H1 (cell line): ENCODE measurements at regions not wholly inside any gene's neighbourhood (a gene's known extent, or its start where the extent isn't known, plus 50 kb on each side); places are given as distances from the start of the nearest gene placed in this dataset.

Experiments
- CTCF ChIA-PET: fragments of 300-600 bp; sonication (Branson Sonifier 250); formaldehyde crosslinking; loops from one replicate; lab custom pipeline; 2021; ENCODE audit not compliant: partially characterized antibody; lab: Charles Lee
- POLR2A ChIA-PET: fragments of 300-600 bp; sonication (Branson Sonifier 250); formaldehyde crosslinking; loops from one replicate; lab custom pipeline; 2021; ENCODE audit warnings: inconsistent platforms; ENCODE audit not compliant: partially characterized antibody; lab: Charles Lee
- DNase-seq, 2 experiments: peaks; one replicate each; pipeline versions ENCODE4 v3.0.0 to v3.0.0-alpha.2; 2010 to 2022; ENCODE audit warnings: low spot score in 2 of 2, low read depth in 1 of 2, mixed read lengths in 1 of 2
- FAIRE-seq: peaks from 2 replicates; lab custom pipeline; 2011; peaks lifted over from hg19 to GRCh38; lab: Jason Lieb, UNC
- H2AFZ ChIP-seq: 2 replicates; pipeline ENCODE4 v1.8.1; 2012; ENCODE audit warnings: low read length, inconsistent platforms
- H2AK5ac ChIP-seq: 2 replicates; pipeline ENCODE4 v1.6.1; 2013; ENCODE audit warnings: low read depth, low read length
- H2BK120ac ChIP-seq: replicated peaks from 2 replicates; pipeline ENCODE3; 2013; ENCODE audit warnings: low read depth, low read length, inconsistent platforms
- H2BK12ac ChIP-seq: 2 replicates; pipeline ENCODE4 v1.6.1; 2013; ENCODE audit warnings: low read depth, low read length
- H2BK15ac ChIP-seq: 2 replicates; pipeline ENCODE4 v1.6.1; 2013; ENCODE audit warnings: low read length
- H2BK20ac ChIP-seq: 2 replicates; pipeline ENCODE4 v1.6.1; 2013; ENCODE audit warnings: low read length
- H2BK5ac ChIP-seq: 2 replicates; pipeline ENCODE4 v1.6.1; 2013; ENCODE audit warnings: low read depth, low read length
- H3K14ac ChIP-seq: 2 replicates; pipeline ENCODE4 v1.6.1; 2013; ENCODE audit warnings: inconsistent platforms; ENCODE audit not compliant: insufficient read length
- H3K18ac ChIP-seq: 2 replicates; pipeline ENCODE4 v1.6.1; 2013; ENCODE audit warnings: low read length; ENCODE audit errors: extremely low read depth
- H3K23ac ChIP-seq: 2 replicates; pipeline ENCODE4 v1.6.1; 2013; ENCODE audit warnings: inconsistent platforms; ENCODE audit not compliant: insufficient read length
- H3K23me2 ChIP-seq: 2 replicates; pipeline ENCODE4 v1.6.1; 2013; ENCODE audit warnings: low read depth, low read length
- H3K27ac ChIP-seq: 2 replicates; pipeline ENCODE4 v1.6.1; 2011; ENCODE audit warnings: low read depth, low read length, inconsistent platforms
- H3K27me3 ChIP-seq, 4 experiments: replicated peaks in 1 of 4; 1 replicate in 1 of 4; 2 replicates in 3 of 4; pipeline versions ENCODE4 v1.6.1 to v1.8.1; 2011 to 2013; ENCODE audit warnings: low read length in 3 of 4, mild to moderate bottlenecking in 3 of 4, inconsistent platforms in 2 of 4, mixed read lengths in 2 of 4, moderate library complexity in 1 of 4; ENCODE audit not compliant: control insufficient read depth in 3 of 4, insufficient read depth in 3 of 4; ENCODE audit errors: extremely low read depth in 1 of 4
- H3K36me3 ChIP-seq, 4 experiments: 2 replicates each; pipeline versions ENCODE4 v1.6.1 to v1.8.1; 2011 to 2013; ENCODE audit warnings: mild to moderate bottlenecking in 4 of 4, low read length in 3 of 4, moderate library complexity in 2 of 4, control low read depth in 1 of 4, inconsistent platforms in 1 of 4; ENCODE audit not compliant: insufficient read depth in 4 of 4, control insufficient read depth in 2 of 4
- H3K4ac ChIP-seq: replicated peaks from 2 replicates; pipeline ENCODE3; 2013; ENCODE audit warnings: low read length, low read depth, mixed read lengths, inconsistent platforms; ENCODE audit not compliant: insufficient read length
- H3K4me1 ChIP-seq, 4 experiments: replicated peaks in 1 of 4; 1 replicate in 1 of 4; 2 replicates in 3 of 4; pipeline versions ENCODE4 v1.6.1 to v1.8.1; 2011 to 2013; ENCODE audit warnings: low read length in 3 of 4, inconsistent platforms in 2 of 4, mixed read lengths in 1 of 4; ENCODE audit not compliant: insufficient read depth in 4 of 4, control insufficient read depth in 3 of 4
- H3K4me2 ChIP-seq, 2 experiments: 2 replicates each; pipeline versions ENCODE4 v1.6.1 to v1.8.1; 2011 to 2013; ENCODE audit warnings: low read depth in 2 of 2, low read length in 2 of 2, control low read depth in 1 of 2, inconsistent platforms in 1 of 2, mild to moderate bottlenecking in 1 of 2; ENCODE audit not compliant: insufficient read depth in 1 of 2
- H3K4me3 ChIP-seq, 4 experiments: fragments of 200-600, 300-600 bp in 1 of 4; sonication (generic), shearing (Covaris generic), sonication (Bioruptor Twin) in 1 of 4; 2 replicates each; pipeline versions ENCODE4 v1.5.1 to v1.8.1; 2011 to 2016; ENCODE audit warnings: low read length in 4 of 4, low read depth in 3 of 4, control low read depth in 2 of 4, inconsistent platforms in 2 of 4, mild to moderate bottlenecking in 2 of 4, mixed read lengths in 1 of 4, moderate library complexity in 1 of 4; ENCODE audit not compliant: insufficient read depth in 2 of 4; ENCODE audit errors: extremely low read depth in 1 of 4
- H3K56ac ChIP-seq: replicated peaks from 2 replicates; pipeline ENCODE3; 2013; ENCODE audit warnings: low read depth, mild to moderate bottlenecking, mixed read lengths, low read length, inconsistent platforms; ENCODE audit not compliant: insufficient read length
- H3K79me1 ChIP-seq: 2 replicates; pipeline ENCODE4 v1.6.1; 2013; ENCODE audit warnings: low read depth, low read length, control low read depth
- H3K79me2 ChIP-seq, 2 experiments: 2 replicates each; pipeline versions ENCODE4 v1.6.1 to v1.8.1; 2012 to 2013; ENCODE audit warnings: low read length in 2 of 2, mild to moderate bottlenecking in 2 of 2, inconsistent platforms in 1 of 2; ENCODE audit not compliant: insufficient read depth in 2 of 2, control insufficient read depth in 1 of 2
- H3K9ac ChIP-seq, 4 experiments: replicated peaks in 1 of 4; 1 replicate in 1 of 4; 2 replicates in 3 of 4; pipeline versions ENCODE4 v1.6.1 to v1.8.1; 2011 to 2013; ENCODE audit warnings: low read depth in 3 of 4, low read length in 3 of 4, control low read depth in 2 of 4, mild to moderate bottlenecking in 2 of 4, moderate library complexity in 2 of 4, inconsistent platforms in 1 of 4; ENCODE audit errors: extremely low read depth in 1 of 4
- H3K9me3 ChIP-seq, 2 experiments: 2 replicates each; pipeline versions ENCODE4 v1.6.1 to v1.8.1; 2012 to 2013; ENCODE audit warnings: mild to moderate bottlenecking in 2 of 2, moderate library complexity in 2 of 2, control low read depth in 1 of 2, inconsistent platforms in 1 of 2, low read depth in 1 of 2, low read length in 1 of 2, mixed read lengths in 1 of 2; ENCODE audit not compliant: insufficient read depth in 2 of 2
- H4K20me1 ChIP-seq, 2 experiments: replicated peaks in 1 of 2; 2 replicates each; pipeline versions ENCODE3 to v1.8.1; 2011 to 2013; ENCODE audit warnings: inconsistent platforms in 2 of 2, low read length in 2 of 2, mild to moderate bottlenecking in 1 of 2; ENCODE audit not compliant: insufficient read depth in 2 of 2, control insufficient read depth in 1 of 2
- H4K5ac ChIP-seq: 2 replicates; pipeline ENCODE4 v1.6.1; 2013; ENCODE audit warnings: low read length, low read depth, mixed read lengths, inconsistent platforms; ENCODE audit not compliant: insufficient read length
- H4K8ac ChIP-seq: 2 replicates; pipeline ENCODE4 v1.8.0; 2013; ENCODE audit warnings: mild to moderate bottlenecking, moderate library complexity, low read length, inconsistent platforms; ENCODE audit not compliant: insufficient read depth; ENCODE audit errors: extremely low read depth
- H4K91ac ChIP-seq: replicated peaks from 2 replicates; pipeline ENCODE3; 2013; ENCODE audit warnings: low read length, mixed read lengths, inconsistent platforms; ENCODE audit not compliant: insufficient read length
- BACH1 ChIP-seq: IDR thresholded peaks from 2 replicates; pipeline ENCODE4 v1.6.1; 2012; ENCODE audit warnings: low read length, improper control_type of control experiment
- BRCA1 ChIP-seq: IDR thresholded peaks from 2 replicates; pipeline ENCODE4 v1.6.1; 2012; ENCODE audit warnings: low read depth, low read length, improper control_type of control experiment
- CHD2 ChIP-seq: IDR thresholded peaks from 2 replicates; pipeline ENCODE4 v1.6.1; 2012; ENCODE audit warnings: low read length, improper control_type of control experiment
- EGR1 ChIP-seq: IDR thresholded peaks from 2 replicates; pipeline ENCODE4 v1.6.1; 2011; ENCODE audit warnings: low read depth, low read length, borderline replicate concordance
- GABPA ChIP-seq: IDR thresholded peaks from 2 replicates; pipeline ENCODE4 v1.6.1; 2011; ENCODE audit warnings: mild to moderate bottlenecking, low read length, moderate library complexity, borderline replicate concordance; ENCODE audit not compliant: insufficient read depth
- POLR2AphosphoS5 ChIP-seq: IDR thresholded peaks from 2 replicates; pipeline ENCODE4 v1.6.1; 2011; ENCODE audit warnings: low read depth, low read length
- POU5F1 ChIP-seq: IDR thresholded peaks from 2 replicates; pipeline ENCODE4 v1.6.1; 2011; ENCODE audit warnings: low read depth, mild to moderate bottlenecking, low read length, moderate library complexity
- RAD21 ChIP-seq, 2 experiments: IDR thresholded peaks in 1 of 2; conservative IDR thresholded peaks in 1 of 2; 2 replicates each; pipeline ENCODE4 v1.6.1; 2011; ENCODE audit warnings: low read depth in 2 of 2, low read length in 2 of 2, improper control_type of control experiment in 1 of 2, inconsistent platforms in 1 of 2, mild to moderate bottlenecking in 1 of 2, moderate library complexity in 1 of 2
- RBBP5 ChIP-seq: IDR thresholded peaks from 2 replicates; pipeline ENCODE4 v1.7.1; 2012; ENCODE audit warnings: low read depth, mild to moderate bottlenecking, inconsistent platforms, low read length, moderate library complexity, borderline replicate concordance
- RXRA ChIP-seq: IDR thresholded peaks from 2 replicates; pipeline ENCODE4 v1.6.1; 2011; ENCODE audit warnings: low read depth, mild to moderate bottlenecking, low read length, moderate library complexity; ENCODE audit not compliant: insufficient read depth
- SP1 ChIP-seq: IDR thresholded peaks from 2 replicates; pipeline ENCODE4 v1.6.1; 2011; ENCODE audit warnings: low read depth, low read length
- TBP ChIP-seq: IDR thresholded peaks from 2 replicates; pipeline ENCODE4 v1.6.1; 2011; ENCODE audit warnings: low read depth, low read length, improper control_type of control experiment
- USF2 ChIP-seq: IDR thresholded peaks from 2 replicates; pipeline ENCODE4 v1.6.1; 2011; ENCODE audit warnings: low read length, improper control_type of control experiment
- WGBS, 2 experiments: shearing (Covaris generic) in 1 of 2; methylation state at CpG; one replicate each; pipeline versions ENCODE4 v1.1.6 to v1.1.7; 2013 to 2015; ENCODE audit warnings: low lambda C conversion rate in 2 of 2, mixed read lengths in 2 of 2, inconsistent platforms in 1 of 2, low coverage in 1 of 2, missing lambda C conversion rate in 1 of 2; ENCODE audit not compliant: insufficient replicate concordance in 2 of 2, insufficient coverage in 1 of 2, insufficient read length in 1 of 2; ENCODE audit errors: extremely low coverage in 1 of 2, missing lambda C conversion rate in 1 of 2; 5-methylcytosine and 5-hydroxymethylcytosine counted together

GRCh38 chr5:72041654-72042053 is 65.6 kb upstream of the MAP1B start:
- H4K20me1 ChIP-seq, result no peaks in the 10 kb centered on the region
- no peak overlapping the region for H2BK12ac ChIP-seq
- no peak overlapping the region for H3K4ac ChIP-seq
- H3K79me1 ChIP-seq, result no peaks in the 10 kb centered on the region
- no peak overlapping the region for H3K56ac ChIP-seq
- H3K23ac ChIP-seq, result no peak overlapping the region
- no peak overlapping the region for H4K5ac ChIP-seq
- H2BK15ac ChIP-seq, result no peak overlapping the region
- ChIA-PET CTCF (interaction anchor here (1.0 kb wide), 1 partner anchor 344 kb away, joined by 3 read pairs; no protein-coding TSS in a partner anchor), POLR2A (interaction anchor here (0.8 kb wide), 1 partner anchor 65 kb away, joined by 3 read pairs; no protein-coding TSS in a partner anchor)
- no peak overlapping the region for H4K91ac ChIP-seq
- no peak overlapping the region for H3K18ac ChIP-seq
- TF ChIP-seq EGR1, result no peak
- TF ChIP-seq BRCA1, result no peak
- no peak for TF ChIP-seq RAD21 (IDR thresholded peaks at IDR 0.05 in 1 of 2, conservative IDR thresholded peaks at IDR 0.05 in 1 of 2; ENCODE audit: low read depth in 2 of 2, low read length in 2 of 2)
- no peak for TF ChIP-seq RBBP5
- TF ChIP-seq POU5F1, result no peak
- TF ChIP-seq TBP, result no peak
- TF ChIP-seq SP1, result no peak
- no peak for TF ChIP-seq GABPA
- no peak for TF ChIP-seq BACH1
- no peak for TF ChIP-seq CHD2
- no peak for TF ChIP-seq RXRA
- TF ChIP-seq USF2, result no peak
- TF ChIP-seq POLR2AphosphoS5, result no peak
- no peak overlapping the region for H3K14ac ChIP-seq
- H2AK5ac ChIP-seq, result no peak overlapping the region
- H2BK120ac ChIP-seq, result no peak overlapping the region
- H3K27ac ChIP-seq, result no peak overlapping the region
- no peaks in the 10 kb centered on the region for H3K9me3 ChIP-seq
- peaks cover 0 to 13% (median 3%) of the 10 kb centered on the region in 4 experiments; a peak in 6 of 7 replicates for H3K4me1 ChIP-seq
- no peaks in the 10 kb centered on the region for H3K79me2 ChIP-seq
- H4K8ac ChIP-seq, result no peak overlapping the region
- H3K4me2 ChIP-seq, result no peak overlapping the region
- no peak for DNase-seq
- H2BK20ac ChIP-seq, result no peak overlapping the region
- no peak overlapping the region for H3K4me3 ChIP-seq
- WGBS, 2 experiments, result 95% methylated on average over 2 of the region's 2 CpGs; no CpG with 5 or more reads in 1 of the 2 experiments
- no peaks in the 10 kb centered on the region for H3K23me2 ChIP-seq
- H2AFZ ChIP-seq, result no peak overlapping the region
- no peak for FAIRE-seq
- H3K36me3 ChIP-seq, result no peaks in the 10 kb centered on the region
- H2BK5ac ChIP-seq, result no peak overlapping the region
- no peak overlapping the region for H3K9ac ChIP-seq
- no peaks in the 10 kb centered on the region for H3K27me3 ChIP-seq
